LNCaP clone FGC (cell line): ENCODE measurements at regions not wholly inside any gene's neighbourhood (a gene's known extent, or its start where the extent isn't known, plus 50 kb on each side); places are given as distances from the start of the nearest gene placed in this dataset.
A peak's percentile ranks its signal among the peaks of the same experiment; 100 is the strongest.

Experiments used
- DNase-seq: peaks from one replicate; pipeline ENCODE4 v3.0.0-alpha.2; 2011; ENCODE audit warnings: low read depth
- H3K4me3 ChIP-seq: 2 replicates; pipeline ENCODE4 v1.5.1; 2011; ENCODE audit warnings: mild to moderate bottlenecking, low read depth, low read length, control low read depth
- CTCF ChIP-seq: IDR thresholded peaks from 2 replicates; pipeline ENCODE4 v1.5.1; 2012; ENCODE audit warnings: mild to moderate bottlenecking; ENCODE audit not compliant: control insufficient read depth, insufficient read depth; ENCODE audit errors: extremely low read depth

GRCh38 chr6:144477396-144477795, 192.3 kb downstream of the UTRN start:
- no peak for DNase-seq
- no peak overlapping the region for H3K4me3 ChIP-seq
- no peak for TF ChIP-seq CTCF

DNA sequence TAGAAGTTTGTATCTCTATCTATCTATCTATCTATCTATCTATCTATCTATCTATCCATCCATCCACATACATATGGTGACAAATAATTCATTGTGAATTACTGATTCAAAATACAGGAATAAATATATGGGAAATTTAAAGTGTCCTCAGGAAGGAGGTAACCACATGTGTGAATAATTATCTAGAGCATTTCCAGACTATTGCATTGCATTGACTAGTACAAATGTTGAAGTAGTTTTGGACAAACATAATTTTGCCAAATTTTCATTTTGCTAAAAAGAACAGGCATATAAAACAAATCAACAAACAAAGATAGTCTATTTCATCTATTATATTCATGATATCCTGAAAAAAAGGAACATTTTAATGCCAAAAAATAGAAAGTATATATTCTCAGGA, 192.7 kb downstream of the UTRN start:
- no peak overlapping the region for H3K4me3 ChIP-seq
- TF ChIP-seq CTCF: no peak
- no peak for DNase-seq

DNA sequence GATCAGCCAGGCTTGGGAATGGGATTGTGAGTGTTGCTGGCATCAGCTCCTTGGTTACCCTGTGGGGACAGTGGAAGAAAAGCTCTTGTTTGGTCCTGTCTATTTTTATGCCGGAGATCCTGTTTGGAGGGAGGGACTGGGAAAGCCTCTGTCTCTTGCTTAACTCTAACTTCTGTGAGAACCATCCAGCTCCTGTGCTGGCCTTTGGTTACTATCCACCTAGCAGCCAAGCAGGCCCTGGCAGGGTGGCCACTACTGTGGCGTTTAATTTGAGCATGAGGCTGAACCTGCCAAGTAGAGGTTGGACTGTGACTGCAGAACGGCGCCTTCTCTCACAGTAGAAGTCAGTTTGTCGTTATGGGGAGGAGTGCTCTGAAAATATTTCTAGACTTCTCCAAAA, 193.3 kb downstream of the UTRN start:
- DNase-seq: peak; percentile 31
- no peak for TF ChIP-seq CTCF
- H3K4me3 ChIP-seq: no peak overlapping the region

DNA sequence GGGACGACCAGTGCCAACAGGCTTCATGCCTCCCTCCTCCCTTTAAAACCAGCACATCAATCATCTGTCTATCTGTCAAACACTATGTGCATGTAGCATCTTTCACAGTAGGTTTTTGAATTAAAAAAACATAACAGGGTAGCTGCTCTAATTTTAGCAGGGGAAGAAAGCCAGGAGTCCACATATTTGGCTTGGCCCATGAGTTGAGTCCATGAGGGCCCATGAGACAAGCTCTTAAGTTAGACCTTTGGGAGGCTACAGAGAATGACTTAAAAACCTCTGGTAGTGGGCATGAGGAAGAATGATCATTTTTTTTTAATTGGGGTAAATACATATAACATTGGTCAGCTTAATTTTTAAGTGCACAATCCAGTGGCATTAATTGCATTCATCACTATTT, 194.9 kb downstream of the UTRN start:
- DNase-seq: no peak
- no peak for TF ChIP-seq CTCF
- no peak overlapping the region for H3K4me3 ChIP-seq

GRCh38 chr6:144480473-144480872, 195.3 kb downstream of the UTRN start:
- DNase-seq: no peak
- TF ChIP-seq CTCF: no peak
- H3K4me3 ChIP-seq: no peak overlapping the region

DNA sequence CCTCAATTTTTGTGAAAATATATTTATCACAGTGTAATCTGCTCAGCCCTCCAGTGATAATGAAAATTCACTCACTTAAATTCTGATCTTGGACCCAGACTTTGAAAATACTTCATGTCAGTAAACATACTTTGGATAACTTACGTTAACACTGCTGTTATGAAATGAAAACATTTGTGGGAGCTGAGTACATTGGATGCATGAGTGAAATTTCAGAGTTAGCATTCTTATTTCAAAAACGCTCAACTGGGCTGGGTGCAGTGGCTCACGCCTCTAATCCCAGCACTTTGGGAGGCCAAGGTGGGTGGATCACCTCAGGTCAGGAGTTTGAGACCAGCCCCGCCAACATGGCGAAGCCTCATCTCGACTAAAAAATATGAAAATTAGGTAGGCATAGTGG, 196.4 kb downstream of the UTRN start:
- no peak for TF ChIP-seq CTCF
- H3K4me3 ChIP-seq: no peak overlapping the region
- no peak for DNase-seq

DNA sequence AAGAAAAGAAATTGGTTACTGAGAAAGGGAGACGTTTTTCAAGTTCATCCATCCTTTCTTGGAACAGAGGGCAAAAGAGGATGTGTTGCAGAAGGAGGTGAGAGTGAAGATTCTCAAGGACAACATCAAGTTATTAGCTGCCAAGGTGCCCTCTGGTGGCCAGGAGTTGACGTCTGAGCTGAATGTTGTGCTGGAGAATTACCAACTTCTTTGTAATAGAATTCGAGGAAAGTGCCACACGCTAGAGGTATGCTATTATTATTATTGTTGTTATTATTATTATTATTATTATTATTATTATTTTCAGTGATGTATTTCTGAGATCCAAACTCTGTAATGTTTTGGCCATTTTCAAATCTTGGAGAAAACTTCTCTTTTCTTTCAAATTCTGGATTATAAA, 197.0 kb downstream of the UTRN start:
- no peak overlapping the region for H3K4me3 ChIP-seq
- peak; percentile 80 for TF ChIP-seq CTCF
- DNase-seq: peak; percentile 74
